ENCODE measurements at regions not wholly inside any gene's neighbourhood (a gene's known extent, or its start where the extent isn't known, plus 50 kb on each side); places are given as distances from the start of the nearest gene placed in this dataset.

GRCh38 chr14:101695659-101696058 is 65.8 kb upstream of the PPP2R5C start:
- TF ChIP-seq CBX2 (IDR thresholded peaks at IDR 0.05; ENCODE audit: insufficient read depth, low read length, poor library complexity, severe bottlenecking), result no peak
- no peak for TF ChIP-seq ZNF239 (CRISPR knock-in tag; IDR thresholded peaks at IDR 0.05)
- no peak for TF ChIP-seq STAT6 (CRISPR knock-in tag; IDR thresholded peaks at IDR 0.05)
- TF ChIP-seq ZNF695 (CRISPR knock-in tag; IDR thresholded peaks at IDR 0.05), result no peak
- no peak for TF ChIP-seq CUX1 (CRISPR knock-in tag; IDR thresholded peaks at IDR 0.05)

Data from K562 (cell line).